ENCODE measurements at regions not wholly inside any gene's neighbourhood (a gene's known extent, or its start where the extent isn't known, plus 50 kb on each side); places are given as distances from the start of the nearest gene placed in this dataset.

DNA sequence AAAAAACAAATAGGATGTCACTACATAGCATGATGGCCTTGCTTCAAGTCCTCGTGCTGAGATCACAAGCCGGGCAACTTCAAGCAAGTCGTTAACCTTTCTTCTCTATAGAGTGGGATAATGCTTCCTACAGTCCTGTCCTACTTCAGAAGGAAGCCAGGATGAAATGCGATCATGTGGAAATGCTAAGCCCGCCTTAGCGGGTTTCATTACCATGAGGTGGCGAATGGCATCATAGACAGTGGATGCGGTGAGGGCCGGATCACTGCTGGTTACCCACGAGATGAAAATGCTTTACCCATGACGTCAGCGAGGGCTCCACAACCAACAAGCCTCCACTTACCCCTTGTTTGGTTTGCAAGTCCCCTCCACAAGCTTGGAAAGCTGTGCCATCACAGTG lies 206.4 kb downstream of the TBXT start:
- in situ Hi-C loops (cut with MboI; ENCODE audit: low sequenced_read_pairs) = no loop called here

DNA sequence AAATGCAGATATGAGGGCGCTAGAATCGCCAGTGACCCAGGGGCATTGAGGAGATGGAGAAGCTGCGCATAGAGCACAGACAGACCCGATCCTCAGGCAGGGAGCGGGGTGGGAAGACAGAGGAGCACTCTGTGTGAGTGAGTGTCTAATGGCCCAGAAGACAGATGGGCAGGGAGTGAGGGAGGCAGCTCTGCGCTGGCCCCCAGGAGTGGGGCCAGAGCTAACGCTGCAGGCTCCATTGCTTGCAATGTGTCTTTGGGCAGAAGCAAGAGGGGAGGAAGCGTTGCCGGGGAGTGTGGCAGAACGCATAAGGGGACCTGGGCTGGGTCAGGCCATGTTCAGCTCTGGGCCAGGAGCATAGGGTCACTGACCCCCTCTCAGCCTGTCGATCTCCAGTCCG lies 207.0 kb downstream of the TBXT start:
- in situ Hi-C loops (cut with MboI; ENCODE audit: low sequenced_read_pairs) = no loop called here

DNA sequence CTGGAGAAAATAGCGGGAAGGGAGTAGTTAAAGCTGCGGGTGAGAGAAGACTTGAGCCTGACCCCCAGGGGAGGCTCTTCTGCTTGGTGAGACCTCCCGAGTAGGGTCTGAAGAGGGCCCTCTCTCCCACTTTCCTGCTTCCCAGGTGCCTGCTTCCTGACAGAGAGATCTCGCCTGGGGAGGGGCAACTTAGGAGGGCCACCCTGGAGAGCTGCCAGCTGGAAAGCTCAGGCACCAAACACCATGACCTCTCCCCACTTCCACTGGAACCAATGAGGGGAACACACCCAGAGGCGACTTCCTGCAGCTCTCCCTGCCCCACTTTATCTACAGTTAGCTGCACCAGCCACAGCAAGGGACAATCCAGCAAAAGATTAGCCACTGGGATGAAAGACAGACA lies 208.0 kb downstream of the TBXT start:
- in situ Hi-C loops (cut with MboI; ENCODE audit: low sequenced_read_pairs) = no loop called here

DNA sequence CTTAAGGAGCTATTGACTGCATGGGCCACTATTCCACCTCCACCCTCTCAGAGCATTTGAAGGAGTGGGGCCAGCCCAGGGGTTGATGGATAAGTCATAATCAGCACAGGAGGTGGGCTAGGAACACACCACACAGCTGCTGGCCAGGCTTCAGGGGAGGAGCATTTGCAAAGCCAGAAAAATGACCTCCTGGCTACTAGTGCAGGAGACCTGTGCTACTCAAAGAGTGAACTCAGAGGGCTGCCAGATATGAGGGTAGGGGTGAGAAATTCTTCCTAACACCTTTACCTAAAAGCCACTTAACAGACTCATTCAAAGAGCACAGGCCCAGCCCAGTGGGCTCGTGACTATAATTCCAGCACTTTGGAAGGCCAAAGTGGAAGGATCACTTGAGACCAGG lies 210.8 kb downstream of the TBXT start:
- in situ Hi-C loops (cut with MboI; ENCODE audit: low sequenced_read_pairs) = no loop called here

DNA sequence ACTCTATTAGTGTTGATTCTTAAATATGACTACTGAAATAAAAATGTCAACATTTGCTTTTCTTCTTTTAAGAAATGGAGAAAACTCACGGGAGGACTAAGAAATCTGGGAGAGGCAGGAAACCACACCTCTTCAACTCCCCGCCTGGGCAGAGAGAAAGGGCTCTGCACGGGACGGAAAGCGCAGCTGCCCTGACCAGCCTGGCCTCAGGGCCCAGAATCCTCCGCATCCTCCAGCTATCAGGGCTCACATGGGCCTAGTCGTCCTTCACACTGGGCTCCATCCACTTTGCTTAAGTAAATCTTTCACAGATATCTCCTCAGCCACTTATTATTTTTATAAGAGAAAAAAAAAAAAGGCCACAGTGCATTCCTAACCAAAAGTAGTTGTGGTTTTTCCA lies 215.1 kb downstream of the TBXT start:
- in situ Hi-C loops (cut with MboI; ENCODE audit: low sequenced_read_pairs) = no loop called here

DNA sequence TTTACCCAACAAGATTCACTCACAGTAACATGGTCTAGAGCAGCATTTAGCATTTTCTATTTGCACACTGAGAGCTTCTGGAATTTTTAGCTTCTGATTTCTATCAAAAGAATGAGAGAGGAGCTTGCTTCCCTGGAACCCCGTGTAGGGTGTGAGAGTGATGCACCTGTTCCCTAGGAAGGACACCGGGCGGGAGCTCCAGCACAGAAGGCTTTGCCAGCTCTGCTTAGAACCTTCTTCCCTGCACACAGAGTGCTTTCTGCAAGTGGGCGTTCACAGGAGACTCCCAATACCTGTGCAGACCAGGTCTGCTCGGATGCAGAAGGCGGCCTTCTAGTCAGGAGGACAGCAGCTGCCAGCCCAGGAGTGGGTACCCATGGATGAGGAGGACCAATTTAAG lies 217.3 kb downstream of the TBXT start:
- in situ Hi-C loops (cut with MboI; ENCODE audit: low sequenced_read_pairs) = no loop called here

DNA sequence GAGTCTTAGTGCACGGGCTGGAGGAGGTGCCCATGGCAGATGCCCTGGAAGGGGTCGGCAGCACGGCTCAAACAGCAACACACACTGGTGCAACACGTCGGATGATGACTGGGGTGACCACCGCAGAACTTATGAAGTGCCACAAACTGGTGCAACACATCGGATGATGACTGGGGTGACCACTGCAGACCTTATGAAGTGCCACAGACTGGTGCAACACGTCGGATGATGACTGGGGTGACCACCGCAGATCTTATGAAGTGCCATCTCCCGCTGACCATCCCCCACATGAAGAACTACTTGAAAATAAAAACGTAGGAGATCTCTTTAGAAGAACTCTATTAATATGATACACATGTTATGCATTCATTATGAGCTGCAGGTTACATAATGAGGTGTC lies 218.3 kb downstream of the TBXT start:
- in situ Hi-C loops (cut with MboI; ENCODE audit: low sequenced_read_pairs) = no loop called here

DNA sequence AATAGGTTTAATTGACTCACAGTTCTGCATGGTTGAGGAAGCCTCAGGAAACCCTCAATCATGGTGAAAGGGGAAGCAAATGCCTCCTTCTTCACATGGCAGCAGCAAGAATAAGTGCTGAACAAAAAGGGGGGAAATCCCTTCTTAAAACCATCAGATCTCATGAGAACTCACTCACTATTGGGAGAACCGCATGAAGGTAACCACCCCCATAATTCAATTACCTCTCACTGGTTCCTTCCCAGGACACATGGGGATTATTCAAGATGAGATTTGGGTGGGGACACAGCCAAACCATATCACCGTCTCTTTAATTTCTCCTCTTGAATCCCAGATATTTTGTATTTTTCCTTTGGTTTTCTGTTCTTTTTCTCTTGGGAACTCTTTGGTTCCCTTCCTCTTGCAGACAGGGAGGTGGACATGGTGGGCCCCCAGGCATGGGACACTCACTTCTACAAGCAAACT lies 223.6 kb downstream of the TBXT start:
- in situ Hi-C loops (cut with MboI; ENCODE audit: low sequenced_read_pairs) = no loop called here

DNA sequence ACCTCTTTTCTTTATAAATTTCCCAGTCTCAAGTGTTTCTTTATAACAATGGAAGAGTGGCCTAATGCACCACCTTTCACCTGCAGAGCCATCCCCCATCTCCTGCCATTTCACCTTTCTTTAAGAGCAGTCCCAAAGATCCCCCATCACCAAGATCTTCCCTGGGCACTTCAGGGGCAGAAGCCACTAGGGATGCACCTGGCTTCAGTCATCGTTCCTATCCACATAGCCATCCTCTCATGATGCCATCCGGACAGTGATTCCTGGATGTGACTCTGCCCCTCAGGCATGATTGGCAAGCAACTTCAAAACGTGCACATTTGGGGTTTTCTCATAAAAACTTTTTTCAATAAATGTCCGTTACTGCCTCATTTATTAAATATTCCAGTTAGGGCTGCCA lies 225.9 kb downstream of the TBXT start:
- in situ Hi-C loops (cut with MboI; ENCODE audit: low sequenced_read_pairs) = no loop called here

DNA sequence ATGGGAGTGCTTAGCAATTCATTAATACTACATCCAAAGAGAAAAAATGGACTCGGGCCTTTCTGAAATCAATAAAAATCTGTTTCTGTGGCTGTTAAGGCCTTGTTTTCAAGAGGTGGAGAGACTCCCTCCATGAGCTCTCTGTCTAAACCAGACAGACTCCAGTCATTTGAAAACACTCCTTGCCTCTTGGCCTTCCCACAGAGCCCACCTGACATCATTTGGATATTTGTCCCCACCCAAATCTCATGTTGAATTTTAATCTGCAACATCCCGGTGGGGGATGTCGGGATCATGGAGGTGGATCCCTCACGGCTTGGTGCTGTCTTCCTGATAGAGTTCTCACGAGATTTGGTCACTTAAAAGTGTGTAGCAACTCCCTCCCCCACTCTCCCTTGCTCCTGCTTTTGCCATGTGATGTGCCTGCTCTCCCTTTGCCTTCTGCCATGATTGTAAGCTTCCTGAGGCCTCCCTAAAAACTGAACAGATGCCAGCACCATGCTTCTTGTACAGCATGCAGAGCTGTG lies 226.3 kb downstream of the TBXT start:
- in situ Hi-C loops (cut with MboI; ENCODE audit: low sequenced_read_pairs) = no loop called here

DNA sequence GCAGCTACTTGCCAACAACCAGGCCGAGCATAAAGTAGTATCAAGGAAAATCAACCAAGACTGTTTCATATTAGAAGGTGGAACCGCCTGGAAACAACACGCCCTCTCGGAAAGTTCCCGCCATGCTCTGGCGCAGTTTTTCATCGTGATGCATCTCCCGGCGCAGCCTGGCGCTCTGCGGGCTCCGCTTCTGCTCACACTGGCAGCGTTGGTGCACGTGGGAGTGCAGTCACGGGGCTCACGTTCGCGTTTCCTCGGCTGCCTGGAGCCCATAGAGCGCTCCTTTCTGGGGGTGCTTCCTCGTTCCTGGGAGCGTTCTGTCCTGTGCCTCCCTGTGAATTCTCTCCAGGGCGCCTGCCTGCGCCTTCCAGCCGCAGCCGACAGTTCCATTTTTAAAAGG lies 227.3 kb downstream of the TBXT start:
- in situ Hi-C loops (cut with MboI; ENCODE audit: low sequenced_read_pairs) = no loop called here

DNA sequence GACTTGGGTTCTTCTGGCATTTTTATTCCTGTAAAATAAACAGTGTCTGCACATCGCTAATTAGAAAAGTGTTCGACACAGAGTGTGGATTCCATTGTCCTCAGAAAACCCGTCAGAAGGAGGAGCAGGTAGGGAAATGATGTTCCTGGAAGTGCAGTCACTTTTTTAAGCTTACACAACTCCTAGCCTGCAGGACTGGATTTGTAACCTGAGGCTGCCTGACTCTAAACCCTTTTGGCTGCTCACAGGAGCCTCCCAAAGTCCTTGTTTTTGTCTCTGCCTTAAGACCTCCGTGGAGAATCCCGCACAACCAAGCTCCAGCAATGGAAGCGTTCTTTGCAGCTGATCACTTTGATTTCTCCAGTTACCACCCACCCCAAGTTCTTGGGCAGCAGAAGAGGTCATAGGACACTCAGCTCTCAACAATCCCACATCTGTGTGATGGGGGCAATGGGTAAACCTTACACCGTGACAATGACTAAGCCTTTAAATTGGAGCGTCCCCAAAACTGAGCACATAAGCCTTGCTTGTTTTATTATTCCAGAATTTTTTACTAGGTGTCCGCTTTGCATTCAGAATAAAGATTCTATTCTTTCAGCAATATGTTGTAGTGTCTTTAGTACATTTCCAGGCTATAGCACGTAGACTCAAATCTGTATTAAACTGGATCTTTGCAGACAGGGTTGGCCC lies 227.9 kb downstream of the TBXT start:
- in situ Hi-C loops (cut with MboI; ENCODE audit: low sequenced_read_pairs) = no loop called here

DNA sequence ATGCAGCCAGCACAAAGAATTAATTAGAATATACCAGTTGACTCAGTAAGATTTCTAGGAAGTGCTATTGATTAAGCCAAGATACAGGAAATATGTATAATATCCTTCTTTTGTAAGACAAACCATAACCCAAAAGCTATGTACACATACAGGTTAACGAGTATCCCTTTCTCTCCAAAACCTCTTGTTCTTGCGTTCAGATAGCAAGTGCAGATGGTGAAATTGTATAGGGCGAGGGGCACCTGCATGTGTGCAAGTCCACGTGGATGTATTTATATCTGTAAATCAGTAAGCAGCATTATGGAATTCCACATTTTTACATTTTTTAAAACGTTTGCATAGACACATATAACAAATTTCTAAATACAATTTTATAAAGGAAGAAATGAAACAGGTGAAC lies 228.6 kb downstream of the TBXT start:
- in situ Hi-C loops (cut with MboI; ENCODE audit: low sequenced_read_pairs) = no loop called here

DNA sequence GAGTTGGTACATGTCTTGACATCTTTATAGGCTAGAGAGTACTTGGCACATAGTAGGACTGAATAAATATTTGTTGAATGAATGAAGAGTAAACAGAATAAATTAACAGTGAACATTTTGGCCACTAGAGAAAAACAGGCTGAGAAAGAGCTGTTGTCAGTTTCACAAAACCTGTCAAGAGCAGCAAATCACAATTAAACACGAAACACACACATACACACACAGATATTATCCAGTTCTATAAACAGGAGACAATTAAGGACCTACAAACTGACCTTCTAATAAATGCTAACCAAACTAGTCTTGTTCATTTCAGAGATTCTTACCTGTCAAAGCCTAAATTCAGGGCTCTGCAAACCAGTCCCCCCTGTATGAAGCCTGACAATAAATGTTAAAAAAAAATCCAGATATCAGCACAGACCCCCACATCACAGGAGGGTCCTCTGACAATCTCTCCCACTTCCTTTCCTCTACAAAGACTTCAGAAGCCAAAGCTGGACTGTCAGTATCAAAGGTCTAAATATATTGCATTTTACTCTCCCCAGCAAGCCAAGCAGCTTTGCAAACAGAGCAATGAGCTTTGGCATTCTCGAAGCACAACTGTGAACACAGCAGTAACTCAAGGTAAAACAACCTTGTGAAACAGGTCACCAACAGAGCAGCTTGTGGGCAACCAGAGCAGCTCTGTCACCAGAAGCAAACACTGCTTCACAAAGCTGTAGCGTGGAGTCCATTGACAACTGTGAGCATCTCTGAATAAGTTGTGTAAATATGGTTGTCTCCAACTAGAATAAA lies 229.9 kb downstream of the TBXT start:
- in situ Hi-C loops (cut with MboI; ENCODE audit: low sequenced_read_pairs) = no loop called here

DNA sequence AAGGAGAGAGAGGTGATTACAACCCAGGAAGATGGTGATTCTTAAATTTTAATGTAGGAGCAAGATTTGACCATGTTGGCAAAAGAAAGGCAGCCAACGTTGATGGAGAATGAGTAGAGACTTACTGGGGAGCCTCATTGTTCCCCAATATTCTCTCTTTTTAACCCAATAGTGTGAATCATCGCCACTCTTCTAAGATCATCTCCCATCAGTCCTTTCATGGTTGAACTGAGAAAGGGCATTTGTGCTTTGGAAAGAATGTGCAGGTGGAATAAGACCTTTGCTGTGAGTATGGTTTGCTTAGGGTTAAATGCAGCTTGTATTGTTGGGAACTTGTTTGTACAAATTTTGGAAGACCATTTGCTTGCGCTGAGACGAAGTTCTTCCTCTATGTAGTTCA lies 231.0 kb downstream of the TBXT start:
- in situ Hi-C loops (cut with MboI; ENCODE audit: low sequenced_read_pairs) = no loop called here

DNA sequence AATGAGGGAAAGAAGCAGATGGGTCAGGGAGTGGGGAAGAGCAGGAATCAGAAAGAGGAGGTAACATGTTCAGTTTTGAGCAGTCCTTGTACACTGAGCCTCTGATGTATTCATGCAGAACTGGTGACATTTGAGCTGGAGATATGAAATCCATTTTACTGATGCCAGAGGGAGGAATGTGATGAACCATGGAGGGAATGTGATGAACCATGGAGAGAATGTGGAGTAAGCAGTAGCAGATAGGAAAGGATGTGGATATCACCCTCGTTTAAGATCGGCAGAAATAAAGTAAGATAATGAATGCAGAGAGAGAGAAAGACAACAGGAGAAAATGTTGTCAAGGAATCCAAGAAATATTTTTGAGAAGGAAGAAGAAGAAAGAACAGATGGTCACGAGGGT lies 231.6 kb downstream of the TBXT start:
- in situ Hi-C loops (cut with MboI; ENCODE audit: low sequenced_read_pairs) = no loop called here

DNA sequence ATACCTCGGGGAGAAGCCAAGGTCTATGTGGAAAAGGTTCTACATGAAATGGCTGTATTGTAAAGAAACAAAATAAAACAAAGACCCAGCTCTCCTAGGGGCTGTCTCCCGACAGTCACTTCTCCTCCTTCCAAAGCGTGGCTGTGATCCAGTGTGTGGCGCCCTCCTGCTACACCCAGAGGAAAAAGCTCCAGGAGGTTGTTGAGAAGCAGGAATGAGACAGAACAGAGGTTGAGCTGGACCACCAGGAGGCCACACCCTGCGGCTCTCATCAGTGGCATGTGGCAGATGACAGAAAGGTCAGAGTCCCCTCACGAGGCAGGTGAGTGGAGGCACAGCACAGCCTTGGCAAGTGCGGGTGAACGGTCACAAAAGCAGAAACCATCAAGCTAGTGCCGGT lies 236.0 kb downstream of the TBXT start:
- in situ Hi-C loops (cut with MboI; ENCODE audit: low sequenced_read_pairs) = no loop called here

DNA sequence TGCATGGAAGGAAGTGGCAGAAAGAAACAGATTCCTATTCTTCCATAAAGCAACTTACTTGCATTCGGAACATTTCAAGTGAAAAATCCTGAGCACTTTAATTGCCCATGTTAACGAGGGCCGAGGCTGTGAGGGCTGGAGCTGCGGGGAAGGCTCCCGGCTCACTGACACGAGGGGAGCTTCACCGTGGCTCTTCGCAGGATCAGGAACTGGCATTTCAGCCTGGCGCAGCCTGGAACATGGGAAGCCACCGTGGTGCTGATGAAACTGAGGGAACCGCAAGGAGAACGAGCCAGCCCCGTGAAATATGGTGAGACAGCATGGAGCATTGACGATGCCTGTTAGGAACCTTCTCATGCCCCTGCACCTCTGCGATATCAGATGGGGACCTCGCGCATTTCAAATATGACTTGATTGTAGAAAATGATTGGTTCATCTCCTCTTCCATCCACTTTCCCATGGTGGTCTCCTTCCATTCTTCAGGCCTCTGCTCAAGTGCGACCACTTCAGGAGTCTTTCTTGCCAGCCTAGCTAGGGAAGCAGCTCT lies 236.9 kb downstream of the TBXT start:
- in situ Hi-C loops (cut with MboI; ENCODE audit: low sequenced_read_pairs) = no loop called here

DNA sequence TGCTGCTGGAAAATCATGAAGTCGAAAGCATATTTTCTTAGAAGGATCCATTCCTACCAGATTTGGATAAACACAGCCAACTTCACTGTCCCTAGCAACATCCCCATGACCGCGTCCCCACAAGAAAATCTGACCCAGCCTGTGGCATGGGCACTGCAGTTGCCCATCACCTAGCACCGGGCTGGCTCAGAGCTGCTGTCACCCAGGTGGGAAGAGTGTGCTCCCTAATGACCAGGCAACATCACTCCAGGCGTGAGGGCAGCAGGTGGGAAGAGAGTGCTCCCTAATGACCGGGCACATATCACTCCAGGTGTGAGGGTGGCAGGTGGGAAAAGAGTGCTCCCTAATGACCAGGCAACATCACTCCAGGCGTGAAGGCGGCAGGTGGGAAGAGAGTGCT lies 238.0 kb downstream of the TBXT start:
- in situ Hi-C loops (cut with MboI; ENCODE audit: low sequenced_read_pairs) = no loop called here

DNA sequence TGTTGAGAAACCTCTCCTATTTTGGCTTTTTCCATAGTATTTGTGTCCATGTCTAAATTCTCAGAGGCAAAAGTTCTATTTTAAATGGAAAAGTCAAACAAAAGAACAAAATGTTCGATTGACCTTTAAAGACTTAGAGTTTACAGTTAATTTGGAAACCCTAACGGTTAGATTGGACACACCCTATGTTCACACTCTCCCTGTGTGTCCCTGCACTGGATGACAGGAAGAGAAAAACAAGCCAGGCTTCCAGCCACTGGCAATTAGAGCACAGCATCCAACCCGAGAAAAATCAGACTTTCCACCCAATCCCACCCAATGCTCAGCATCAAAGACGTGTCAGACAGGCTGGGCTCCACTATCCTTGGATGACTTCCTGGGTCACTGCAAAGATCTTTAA lies 241.3 kb downstream of the TBXT start:
- in situ Hi-C loops (cut with MboI; ENCODE audit: low sequenced_read_pairs) = no loop called here

DNA sequence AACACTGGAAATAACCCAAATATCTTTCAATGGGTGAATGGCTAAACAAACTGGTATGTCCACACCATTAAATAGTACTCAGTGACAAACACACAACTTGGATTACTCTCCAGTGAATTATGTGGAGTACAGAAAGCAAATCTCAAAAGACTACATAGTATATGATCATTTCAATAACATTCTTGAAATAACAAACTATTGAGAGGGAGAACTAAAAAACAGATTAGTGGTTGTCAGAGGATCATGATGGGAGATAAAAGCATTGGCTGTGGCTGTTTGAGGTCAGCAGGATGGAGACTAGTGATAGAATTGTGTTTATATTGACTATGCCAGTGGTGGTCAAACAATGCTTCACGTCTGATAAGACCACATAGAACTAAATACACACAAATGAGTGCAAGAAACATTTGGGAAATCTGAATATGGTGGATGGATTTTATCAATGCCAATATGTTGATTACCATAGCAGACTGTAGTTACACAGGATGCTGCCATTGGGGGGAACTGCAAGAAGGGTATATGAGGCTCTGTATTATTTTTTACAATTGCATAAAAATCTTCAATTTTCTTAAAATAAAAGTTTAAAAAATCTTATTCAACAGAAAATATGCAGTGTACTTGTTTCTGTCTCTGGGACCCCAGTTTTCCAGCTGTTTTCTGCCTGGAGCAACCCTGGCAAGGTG lies 242.0 kb downstream of the TBXT start:
- in situ Hi-C loops (cut with MboI; ENCODE audit: low sequenced_read_pairs) = no loop called here
